DOHH2 (cell line): ENCODE measurements at regions not wholly inside any gene's neighbourhood (a gene's known extent, or its start where the extent isn't known, plus 50 kb on each side); places are given as distances from the start of the nearest gene placed in this dataset.

ENCODE experiments used
- H3F3A ChIP-seq: fragments of 200-600 bp; sonication (generic), shearing (Covaris generic); 2 replicates; pipeline ENCODE4 v1.6.0; 2016; ENCODE audit warnings: antibody characterized with exemption, mild to moderate bottlenecking; ENCODE audit not compliant: control insufficient read depth, insufficient read depth
- H3K27ac ChIP-seq: fragments of 200-600 bp; sonication (generic); 2 replicates; pipeline ENCODE4 v1.5.1; 2014; ENCODE audit warnings: low read depth, mild to moderate bottlenecking, low read length, moderate library complexity
- H3K27me3 ChIP-seq: fragments of 200-600 bp; sonication (generic); 2 replicates; pipeline ENCODE4 v1.6.1; 2014; ENCODE audit warnings: mild to moderate bottlenecking, low read length, mixed read lengths; ENCODE audit not compliant: control insufficient read depth
- H3K36me3 ChIP-seq: fragments of 200-600 bp; sonication (generic); 2 replicates; pipeline ENCODE4 v1.6.1; 2014; ENCODE audit warnings: mild to moderate bottlenecking, low read length, moderate library complexity, mixed read lengths; ENCODE audit not compliant: control insufficient read depth
- H3K4me1 ChIP-seq: fragments of 200-600 bp; sonication (generic); 2 replicates; pipeline ENCODE4 v1.6.1; 2014; ENCODE audit warnings: mild to moderate bottlenecking, low read length, mixed read lengths; ENCODE audit not compliant: control insufficient read depth
- H3K4me2 ChIP-seq: fragments of 200-600 bp; sonication (generic); 2 replicates; pipeline ENCODE4 v1.6.0; 2014; ENCODE audit warnings: mild to moderate bottlenecking, low read length, moderate library complexity
- H3K4me3 ChIP-seq: fragments of 200-600 bp; sonication (generic); 2 replicates; pipeline ENCODE4 v1.5.1; 2014; ENCODE audit warnings: mild to moderate bottlenecking, low read length, mixed read lengths
- H3K79me2 ChIP-seq: fragments of 200-600 bp; sonication (generic); 2 replicates; pipeline ENCODE4 v1.6.1; 2014; ENCODE audit warnings: mild to moderate bottlenecking, low read length, mixed read lengths; ENCODE audit not compliant: control insufficient read depth
- H3K9me2 ChIP-seq: fragments of 200-600 bp; sonication (generic); replicated peaks from 2 replicates; pipeline ENCODE4 v1.6.1; 2014; ENCODE audit warnings: mild to moderate bottlenecking, low read length, mixed read lengths; ENCODE audit not compliant: control insufficient read depth
- H3K9me3 ChIP-seq: fragments of 200-600 bp; sonication (generic); 2 replicates; pipeline ENCODE4 v1.6.1; 2014; ENCODE audit warnings: antibody characterized with exemption, low read length, mixed read lengths; ENCODE audit not compliant: control insufficient read depth, insufficient read depth
- H4K20me1 ChIP-seq: fragments of 200-600 bp; sonication (generic); 2 replicates; pipeline ENCODE4 v1.6.0; 2014; ENCODE audit warnings: low read depth, mild to moderate bottlenecking, antibody characterized with exemption, low read length, moderate library complexity; ENCODE audit not compliant: control insufficient read depth, insufficient read depth
- CTCF ChIP-seq: fragments of 200-600 bp; sonication (generic); IDR thresholded peaks from one replicate; pipeline ENCODE4 v1.5.1; 2014; ENCODE audit warnings: antibody characterized with exemption, mild to moderate bottlenecking, low read depth, low read length; ENCODE audit not compliant: poor library complexity, severe bottlenecking
- EZH2phosphoT487 ChIP-seq: fragments of 200-600 bp; sonication (generic); IDR thresholded peaks from 2 replicates; pipeline ENCODE4 v1.6.1; 2017; ENCODE audit warnings: borderline replicate concordance, mild to moderate bottlenecking, antibody characterized with exemption, low read length, moderate library complexity, mixed read lengths

GRCh38 chr7:41039386-41039953 lies 663.4 kb downstream of the INHBA start:
- H3K79me2 ChIP-seq = no peaks in the 10 kb centered on the region

GRCh38 chr7:41038211-41038610 lies 664.7 kb downstream of the INHBA start:
- Histone ChIP-seq H3K9me3 (no peaks in the 10 kb centered on the region), H3K4me3 (no peak overlapping the region), H3K4me2 (no peak overlapping the region), H3K36me3 (no peaks in the 10 kb centered on the region), H3K9me2 (no peaks in the 10 kb centered on the region), H3K27me3 (no peaks in the 10 kb centered on the region), H3F3A (no peaks in the 10 kb centered on the region), H3K4me1 (peaks cover 26% of the 10 kb centered on the region), H3K27ac (no peak overlapping the region), H4K20me1 (no peaks in the 10 kb centered on the region), H3K79me2 (no peaks in the 10 kb centered on the region)
- TF ChIP-seq EZH2phosphoT487 = no peak
- no peak for TF ChIP-seq CTCF

More at GRCh38 chr7:41039386-41039953, 663.4 kb downstream of the INHBA start:
- no peak overlapping the region for H3K4me2 ChIP-seq
- no peak overlapping the region for H3K4me3 ChIP-seq
- H3K9me3 ChIP-seq = no peaks in the 10 kb centered on the region
- no peaks in the 10 kb centered on the region for H3F3A ChIP-seq
- no peak overlapping the region for H3K27ac ChIP-seq
- H3K36me3 ChIP-seq = no peaks in the 10 kb centered on the region
- no peaks in the 10 kb centered on the region for H3K9me2 ChIP-seq
- no peaks in the 10 kb centered on the region for H4K20me1 ChIP-seq
- H3K4me1 ChIP-seq = peaks cover 23% of the 10 kb centered on the region
- TF ChIP-seq EZH2phosphoT487 (no peak), CTCF (no peak)
- H3K27me3 ChIP-seq = no peaks in the 10 kb centered on the region

- Histone ChIP-seq H3K9me2 (no peaks in the 10 kb centered on the region), H3K27me3 (no peaks in the 10 kb centered on the region), H3K4me1 (peaks cover 26% of the 10 kb centered on the region), H4K20me1 (no peaks in the 10 kb centered on the region), H3K27ac (no peak overlapping the region), H3K9me3 (no peaks in the 10 kb centered on the region), H3F3A (no peaks in the 10 kb centered on the region), H3K4me2 (no peak overlapping the region), H3K79me2 (no peaks in the 10 kb centered on the region), H3K4me3 (no peak overlapping the region), H3K36me3 (no peaks in the 10 kb centered on the region)
- no peak for TF ChIP-seq CTCF
- TF ChIP-seq EZH2phosphoT487 = no peak
Observed at GRCh38 chr7:41037691-41038090, 665.2 kb downstream of the INHBA start.

- H3K4me2 ChIP-seq = peak overlapping the region; percentile 60
- no peaks in the 10 kb centered on the region for H3K36me3 ChIP-seq
- TF ChIP-seq CTCF (no peak), EZH2phosphoT487 (no peak)
- H3K27ac ChIP-seq = no peak overlapping the region
- no peaks in the 10 kb centered on the region for H3K79me2 ChIP-seq
- H3F3A ChIP-seq = no peaks in the 10 kb centered on the region
- peaks cover 26% of the 10 kb centered on the region for H3K4me1 ChIP-seq
- H3K9me3 ChIP-seq = no peaks in the 10 kb centered on the region
- no peaks in the 10 kb centered on the region for H3K27me3 ChIP-seq
- no peaks in the 10 kb centered on the region; the same call in 1 of the 2 replicates for H3K9me2 ChIP-seq
- H4K20me1 ChIP-seq = no peaks in the 10 kb centered on the region
- H3K4me3 ChIP-seq = peak overlapping the region; percentile 40
Observed at GRCh38 chr7:41035794-41036193, 667.1 kb downstream of the INHBA start.
